HG03575 (cell line): ENCODE measurements at regions not wholly inside any gene's neighbourhood (a gene's known extent, or its start where the extent isn't known, plus 50 kb on each side); places are given as distances from the start of the nearest gene placed in this dataset.

ENCODE experiments used
- ATAC-seq: cut with Tn5 transposase; IDR thresholded peaks from one replicate; pipeline ENCODE4 v1.9.1; 2021; ENCODE audit not compliant: unreplicated experiment, insufficient number of reproducible peaks, low FRiP score; ENCODE audit errors: extremely low read depth

GRCh38 chr20:9926476-9926875, 87.6 kb upstream of the PAK5 start:
- no peak for ATAC-seq

- ATAC-seq: no peak
Measured at GRCh38 chr20:9926007-9926406, 87.1 kb upstream of the PAK5 start.

GRCh38 chr20:9923648-9924047, 84.8 kb upstream of the PAK5 start:
- ATAC-seq: no peak

- no peak for ATAC-seq
Measured at GRCh38 chr20:9920866-9921265, 82.0 kb upstream of the PAK5 start.

- ATAC-seq: peak; percentile 64
Measured at GRCh38 chr20:9919271-9920014, 80.6 kb upstream of the PAK5 start.

- ATAC-seq: no peak
Measured at GRCh38 chr20:9918348-9918747, 79.5 kb upstream of the PAK5 start.

- ATAC-seq: no peak
Measured at GRCh38 chr20:9916761-9917160, 77.9 kb upstream of the PAK5 start.

GRCh38 chr20:9912858-9913434, 74.1 kb upstream of the PAK5 start:
- no peak for ATAC-seq

- no peak for ATAC-seq
Measured at GRCh38 chr20:9912290-9912689, 73.4 kb upstream of the PAK5 start.

GRCh38 chr20:9911519-9911918, 72.6 kb upstream of the PAK5 start:
- ATAC-seq: no peak

GRCh38 chr20:9909167-9909566, 70.3 kb upstream of the PAK5 start:
- no peak for ATAC-seq

GRCh38 chr20:9903048-9903655, 64.3 kb upstream of the PAK5 start:
- ATAC-seq: no peak

- no peak for ATAC-seq
Measured at GRCh38 chr20:9889270-9889981, 50.5 kb upstream of the PAK5 start.
